Pancreas (tissue), 10 donors: ENCODE measurements at regions not wholly inside any gene's neighbourhood (a gene's known extent, or its start where the extent isn't known, plus 50 kb on each side); places are given as distances from the start of the nearest gene placed in this dataset.

Source experiments
- ATAC-seq, 4 donors: fragments of 200-7000 bp; cut with Tn5 transposase; one replicate each; pipeline versions ENCODE4 v1.8.0 to v1.9.1; 2020; ENCODE audit warnings: mild to moderate bottlenecking in 4 of 4, moderate library complexity in 4 of 4
- DNase-seq, 6 donors: peaks; one replicate each; pipeline ENCODE4 v3.0.0-alpha.2; 2020
- FAIRE-seq: peaks from 2 replicates; lab custom pipeline; 2012; peaks lifted over from hg19 to GRCh38; lab: Jason Lieb, UNC
- H3K27ac ChIP-seq, 4 donors: fragments of 200-600 bp; sonication (generic); 1 replicate in 3 of 4; 2 replicates in 1 of 4; pipeline versions ENCODE4 v1.5.0 to v1.8.0; 2020
- H3K27me3 ChIP-seq, 4 donors: fragments of 200-600 bp; one replicate each; pipeline ENCODE4 v1.8.0; 2021
- H3K36me3 ChIP-seq, 3 donors: fragments of 200-600 bp; sonication (generic) in 1 of 3; one replicate each; pipeline versions ENCODE4 v1.5.0 to v1.8.0; 2020 to 2021
- H3K4me1 ChIP-seq, 3 donors: fragments of 200-600 bp; one replicate each; pipeline ENCODE4 v1.8.0; 2021
- H3K4me3 ChIP-seq, 4 donors: fragments of 200-600 bp; sonication (generic) in 2 of 4; one replicate each; pipeline versions ENCODE4 v1.5.0 to v1.8.0; 2020 to 2021
- H3K9me3 ChIP-seq, 4 donors: fragments of 200-600 bp; one replicate each; pipeline ENCODE4 v1.8.0; 2021
- CTCF ChIP-seq, 4 donors: fragments of 200-600 bp; sonication (generic) in 3 of 4; IDR thresholded peaks; one replicate each; pipeline versions ENCODE4 v1.5.0 to v1.8.0; 2021; ENCODE audit warnings: antibody characterized with exemption in 4 of 4
- WGBS, 2 donors: extraction: QIAGEN DNeasy Blood & Tissue Kit; methylation state at CpG; one replicate each; pipeline ENCODE4 v1.1.7; 2013; 5-methylcytosine and 5-hydroxymethylcytosine counted together
- intact Hi-C, 3 donors: fragments of 100-400 bp; cut with DNase I; formaldehyde crosslinking; loops; one replicate each; pipeline versions ENCODE4 v1.11.1 to v1.14.2; 2022
- donor health status: healthy with polysubstance abuse.
- donor health status: DM: no; HTN: no; CAD: no; lungs with moderate emphysema.
- donor health status: DM: no; HTN: no; CAD: no.
- donor health status: control.
- donor health status: control.
- donor health status: Bipolar disorder and iron deficiency.
- donor health status: DM: yes; HTN: yes; CAD: no.
- donor health status: DM: no; HTN: no; CAD: no.
- donor health status: DM: no; HTN: no; CAD: no.
- donor health status: DM: yes; HTN: yes; CAD: no.

GRCh38 chr10:3354174-3354900 lies 181.8 kb upstream of the PITRM1 start:
- FAIRE-seq (no peak), ATAC-seq (no peak), DNase-seq (no peak)
- Histone ChIP-seq H3K27ac (no peak overlapping the region), H3K4me1 (no peaks in the 10 kb centered on the region), H3K36me3 (no peaks in the 10 kb centered on the region), H3K27me3 (no peaks in the 10 kb centered on the region), H3K9me3 (no peaks in the 10 kb centered on the region), H3K4me3 (no peak overlapping the region)
- intact Hi-C loops, result no loop called here
- no peak for TF ChIP-seq CTCF (IDR thresholded peaks at IDR 0.05)
- WGBS, 2 donors, result 86 to 90% methylated on average over 3 of the region's 3 CpGs

GRCh38 chr10:3353235-3353634 lies 180.7 kb upstream of the PITRM1 start:
- intact Hi-C loops, result no loop called here
- FAIRE-seq, result no peak
- Histone ChIP-seq H3K4me3 (no peak overlapping the region), H3K9me3 (no peaks in the 10 kb centered on the region), H3K27me3 (no peaks in the 10 kb centered on the region), H3K36me3 (no peaks in the 10 kb centered on the region), H3K4me1 (no peaks in the 10 kb centered on the region), H3K27ac (no peak overlapping the region)
- 19 to 33% methylated on average over 2 of the region's 2 CpGs for WGBS, 2 donors
- no peak for TF ChIP-seq CTCF (IDR thresholded peaks at IDR 0.05)
- no peak for DNase-seq
- ATAC-seq, result no peak

- Histone ChIP-seq H3K27me3 (no peaks in the 10 kb centered on the region), H3K4me1 (no peaks in the 10 kb centered on the region), H3K27ac (no peak overlapping the region), H3K36me3 (no peaks in the 10 kb centered on the region), H3K4me3 (no peak overlapping the region), H3K9me3 (no peaks in the 10 kb centered on the region)
- intact Hi-C loops, result no loop called here
- no peak for TF ChIP-seq CTCF (IDR thresholded peaks at IDR 0.05)
- no peak for ATAC-seq
- no peak for DNase-seq
- WGBS, 2 donors, result 68 to 70% methylated on average over 14 of the region's 14 CpGs
- no peak for FAIRE-seq
These were observed 178.2 kb upstream of the PITRM1 start for GRCh38 chr10:3350617-3351258.

- Histone ChIP-seq H3K9me3 (no peaks in the 10 kb centered on the region), H3K36me3 (no peaks in the 10 kb centered on the region), H3K4me3 (no peak overlapping the region), H3K27ac (no peak overlapping the region), H3K27me3 (no peaks in the 10 kb centered on the region), H3K4me1 (no peaks in the 10 kb centered on the region)
- 85 to 90% methylated on average over 11 of the region's 11 CpGs for WGBS, 2 donors
- DNase-seq, result no peak
- no peak for ATAC-seq
- intact Hi-C loops, result no loop called here
- FAIRE-seq, result no peak
- TF ChIP-seq CTCF (IDR thresholded peaks at IDR 0.05), result no peak
These were observed 177.6 kb upstream of the PITRM1 start for GRCh38 chr10:3350205-3350604.

GRCh38 chr10:3348564-3348963 lies 176.0 kb upstream of the PITRM1 start:
- Histone ChIP-seq H3K36me3 (no peaks in the 10 kb centered on the region), H3K4me3 (no peak overlapping the region), H3K4me1 (no peaks in the 10 kb centered on the region), H3K27ac (no peak overlapping the region), H3K9me3 (no peaks in the 10 kb centered on the region), H3K27me3 (no peaks in the 10 kb centered on the region)
- ATAC-seq (no peak), FAIRE-seq (no peak), DNase-seq (no peak)
- intact Hi-C loops, result no loop called here
- 78 to 82% methylated on average over 6 of the region's 6 CpGs for WGBS, 2 donors
- TF ChIP-seq CTCF (IDR thresholded peaks at IDR 0.05), result no peak
